Psoas muscle (tissue), 7 donors: ENCODE measurements at regions not wholly inside any gene's neighbourhood (a gene's known extent, or its start where the extent isn't known, plus 50 kb on each side); places are given as distances from the start of the nearest gene placed in this dataset.

Experiments
- ATAC-seq, 4 donors: fragments of 200-7000 bp; cut with Tn5 transposase; one replicate each; pipeline ENCODE4 v1.9.1; 2020; ENCODE audit warnings: moderate library complexity in 3 of 4, mild to moderate bottlenecking in 2 of 4
- DNase-seq, 2 donors: peaks; one replicate each; pipeline ENCODE4 v3.0.0-alpha.2; 2020
- H3K27ac ChIP-seq: fragments of 200-600 bp; one replicate; pipeline ENCODE4 v1.8.0; 2022
- H3K27me3 ChIP-seq, 3 donors: fragments of 200-600 bp in 1 of 3; one replicate each; pipeline versions ENCODE4 v1.6.1 to v1.8.0; 2013 to 2022; ENCODE audit warnings: low read length in 2 of 3, mild to moderate bottlenecking in 2 of 3, moderate library complexity in 1 of 3; ENCODE audit not compliant: insufficient read depth in 3 of 3
- H3K36me3 ChIP-seq, 2 donors: fragments of 200-600 bp in 1 of 2; one replicate each; pipeline versions ENCODE4 v1.6.1 to v1.8.0; 2013 to 2022; ENCODE audit warnings: low read depth in 1 of 2, mild to moderate bottlenecking in 1 of 2, moderate library complexity in 1 of 2; ENCODE audit not compliant: insufficient read depth in 1 of 2
- H3K4me1 ChIP-seq: fragments of 200-600 bp; one replicate; pipeline ENCODE4 v1.8.0; 2022
- H3K4me3 ChIP-seq: fragments of 200-600 bp; one replicate; pipeline ENCODE4 v1.8.0; 2022; ENCODE audit warnings: mild to moderate bottlenecking
- H3K9me3 ChIP-seq: fragments of 200-600 bp; one replicate; pipeline ENCODE4 v1.8.0; 2022
- WGBS, 3 donors: extraction: QIAGEN DNeasy Blood & Tissue Kit; methylation state at CpG; one replicate each; pipeline versions ENCODE4 v1.1.6 to v1.1.7; 2013; 5-methylcytosine and 5-hydroxymethylcytosine counted together
- intact Hi-C, 2 donors: fragments of 100-400 bp; cut with DNase I; formaldehyde crosslinking; loops; one replicate each; pipeline versions ENCODE4 v1.11.0 to v1.14.2; 2022
- TF ChIP-seq, protein P1 (sequence below): fragments of 200-600 bp; IDR thresholded peaks from one replicate; pipeline ENCODE4 v1.8.0; 2022; ENCODE audit warnings: antibody characterized with exemption
- donor health status: healthy with polysubstance abuse.
- donor health status: DM: no; HTN: no; CAD: no; lungs with moderate emphysema.
- donor health status: Bipolar disorder and iron deficiency.
- donor health status: healthy.
- donor health status: DM: yes; HTN: yes; CAD: no.
- donor health status: DM: no; HTN: no; CAD: no.
- donor health status: DM: yes; HTN: yes; CAD: no.

- H3K4me1 ChIP-seq, result no peaks in the 10 kb centered on the region
- H3K9me3 ChIP-seq, result peaks cover 8% of the 10 kb centered on the region
- H3K4me3 ChIP-seq, result no peak overlapping the region
- intact Hi-C loops, result no loop called here
- H3K27me3 ChIP-seq, result no peaks in the 10 kb centered on the region
- TF ChIP-seq, protein P1, sequence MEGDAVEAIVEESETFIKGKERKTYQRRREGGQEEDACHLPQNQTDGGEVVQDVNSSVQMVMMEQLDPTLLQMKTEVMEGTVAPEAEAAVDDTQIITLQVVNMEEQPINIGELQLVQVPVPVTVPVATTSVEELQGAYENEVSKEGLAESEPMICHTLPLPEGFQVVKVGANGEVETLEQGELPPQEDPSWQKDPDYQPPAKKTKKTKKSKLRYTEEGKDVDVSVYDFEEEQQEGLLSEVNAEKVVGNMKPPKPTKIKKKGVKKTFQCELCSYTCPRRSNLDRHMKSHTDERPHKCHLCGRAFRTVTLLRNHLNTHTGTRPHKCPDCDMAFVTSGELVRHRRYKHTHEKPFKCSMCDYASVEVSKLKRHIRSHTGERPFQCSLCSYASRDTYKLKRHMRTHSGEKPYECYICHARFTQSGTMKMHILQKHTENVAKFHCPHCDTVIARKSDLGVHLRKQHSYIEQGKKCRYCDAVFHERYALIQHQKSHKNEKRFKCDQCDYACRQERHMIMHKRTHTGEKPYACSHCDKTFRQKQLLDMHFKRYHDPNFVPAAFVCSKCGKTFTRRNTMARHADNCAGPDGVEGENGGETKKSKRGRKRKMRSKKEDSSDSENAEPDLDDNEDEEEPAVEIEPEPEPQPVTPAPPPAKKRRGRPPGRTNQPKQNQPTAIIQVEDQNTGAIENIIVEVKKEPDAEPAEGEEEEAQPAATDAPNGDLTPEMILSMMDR, result no peak
- ATAC-seq (no peak), DNase-seq (no peak)
- 74 to 94% (median 78%) methylated on average over 3 of the region's 3 CpGs for WGBS, 3 donors
- no peak overlapping the region for H3K27ac ChIP-seq
- H3K36me3 ChIP-seq, result no peaks in the 10 kb centered on the region
Measured at GRCh38 chr16:9516444-9516843, 425.0 kb downstream of the HAPSTR1 start.

DNA sequence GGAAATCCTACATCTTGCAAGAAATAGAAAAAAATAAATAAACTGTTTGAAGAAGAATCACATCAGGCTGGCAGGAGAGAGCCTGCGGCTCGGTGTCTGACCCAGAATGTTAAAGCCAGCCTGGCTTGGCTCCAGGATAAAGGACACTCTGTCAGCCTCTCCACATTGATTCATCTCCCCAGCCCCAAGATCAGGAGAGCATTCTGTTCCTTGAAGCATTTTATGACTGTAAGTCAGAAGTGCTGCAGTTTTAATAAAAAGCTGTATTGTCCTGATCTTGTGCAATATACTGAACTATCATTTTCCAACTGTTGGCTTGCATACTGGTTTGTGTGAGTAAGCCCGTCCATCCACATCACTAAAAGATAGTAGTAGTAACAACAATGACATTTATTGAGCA lies 426.6 kb downstream of the HAPSTR1 start:
- 10 to 29% (median 14%) methylated on average over 3 of the region's 3 CpGs for WGBS, 3 donors
- H3K27me3 ChIP-seq, result no peaks in the 10 kb centered on the region
- no peaks in the 10 kb centered on the region for H3K36me3 ChIP-seq
- no peaks in the 10 kb centered on the region for H3K4me1 ChIP-seq
- H3K4me3 ChIP-seq, result no peak overlapping the region
- ATAC-seq, result no peak
- peaks cover 4% of the 10 kb centered on the region for H3K9me3 ChIP-seq
- TF ChIP-seq, protein P1, result no peak
- no peak for DNase-seq
- intact Hi-C loops, result no loop called here
- H3K27ac ChIP-seq, result no peak overlapping the region

- no peak overlapping the region for H3K27ac ChIP-seq
- intact Hi-C loops, result no loop called here
- no peaks in the 10 kb centered on the region for H3K4me1 ChIP-seq
Measured at GRCh38 chr16:9518581-9518980, 427.1 kb downstream of the HAPSTR1 start.

DNA sequence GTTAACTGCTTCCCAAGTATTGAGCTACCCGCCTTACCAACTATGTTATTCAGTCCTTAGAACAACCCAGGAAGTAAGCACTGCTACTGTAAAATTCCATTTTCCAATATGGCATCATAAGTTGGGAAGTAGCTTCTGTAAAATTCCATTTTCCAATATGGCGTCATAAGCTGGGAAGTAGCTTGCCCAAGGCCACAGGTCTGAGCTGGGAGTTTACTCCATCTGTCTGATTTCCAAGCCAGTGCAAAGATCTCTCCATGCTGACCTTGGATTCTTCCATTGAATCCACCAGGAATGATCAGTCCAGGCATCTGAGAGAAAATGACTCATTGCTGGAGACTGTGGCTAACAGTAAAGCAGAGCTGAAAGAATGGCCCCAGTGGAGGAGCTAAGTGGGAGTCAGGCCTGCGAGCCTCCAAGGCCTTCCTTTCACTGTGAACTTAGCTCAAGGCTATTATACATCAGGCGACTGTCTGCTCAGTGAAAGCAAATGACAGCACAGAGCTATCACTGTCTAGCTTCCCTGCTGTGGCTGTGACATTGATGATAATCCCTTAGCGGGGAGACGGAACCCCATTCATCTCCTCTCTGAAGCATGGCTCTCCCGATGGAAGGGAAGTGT lies 430.4 kb downstream of the HAPSTR1 start:
- H3K9me3 ChIP-seq, result no peaks in the 10 kb centered on the region
- H3K36me3 ChIP-seq, result no peaks in the 10 kb centered on the region
- 53 to 61% (median 56%) methylated on average over 7 of the region's 7 CpGs for whole genome bisulfite sequencing, 3 donors
- ATAC-seq (no peak), DNase-seq (no peak)
- no peaks in the 10 kb centered on the region for H3K4me1 ChIP-seq
- no peak overlapping the region for H3K4me3 ChIP-seq
- no peak overlapping the region for H3K27ac ChIP-seq
- intact Hi-C loops, result no loop called here
- TF ChIP-seq, protein P1, result no peak
- H3K27me3 ChIP-seq, result no peaks in the 10 kb centered on the region

More at GRCh38 chr16:9518581-9518980, 427.1 kb downstream of the HAPSTR1 start:
- Histone ChIP-seq H3K36me3 (no peaks in the 10 kb centered on the region), H3K9me3 (peaks cover 4% of the 10 kb centered on the region), H3K4me3 (no peak overlapping the region), H3K27me3 (no peaks in the 10 kb centered on the region)
- 96 to 98% (median 98%) methylated on average over 2 of the region's 2 CpGs for WGBS, 3 donors
- ATAC-seq (no peak), DNase-seq (no peak)
- TF ChIP-seq, protein P1, result no peak

GRCh38 chr16:9522614-9523013 lies 431.2 kb downstream of the HAPSTR1 start:
- ATAC-seq, result no peak
- Histone ChIP-seq H3K27ac (no peak overlapping the region), H3K4me3 (no peak overlapping the region), H3K9me3 (no peaks in the 10 kb centered on the region), H3K27me3 (no peaks in the 10 kb centered on the region), H3K4me1 (no peaks in the 10 kb centered on the region), H3K36me3 (no peaks in the 10 kb centered on the region)
- TF ChIP-seq, protein P1, result no peak
- no peak for DNase-seq
- intact Hi-C loops, result no loop called here
- 34 to 45% (median 42%) methylated on average over 5 of the region's 5 CpGs for WGBS, 3 donors
